ENCODE measurements at regions not wholly inside any gene's neighbourhood (a gene's known extent, or its start where the extent isn't known, plus 50 kb on each side); places are given as distances from the start of the nearest gene placed in this dataset.

- TF ChIP-seq CTCF (IDR thresholded peaks at IDR 0.05) (no peak), POLR2A (IDR thresholded peaks at IDR 0.05) (no peak)
Measured at GRCh38 chr16:50944033-50944432, 202.1 kb downstream of the CYLD start.
